GM18861 (cell line): ENCODE measurements at regions not wholly inside any gene's neighbourhood (a gene's known extent, or its start where the extent isn't known, plus 50 kb on each side); places are given as distances from the start of the nearest gene placed in this dataset.
"Not testable (repeated sequence)": the region's sequence is repeated elsewhere in the genome, so short reads cannot be mapped to it uniquely, and the experiment has no call there.

Source experiments
- ATAC-seq: cut with Tn5 transposase; IDR thresholded peaks from one replicate; pipeline ENCODE4 v1.9.1; 2021; ENCODE audit not compliant: unreplicated experiment

DNA sequence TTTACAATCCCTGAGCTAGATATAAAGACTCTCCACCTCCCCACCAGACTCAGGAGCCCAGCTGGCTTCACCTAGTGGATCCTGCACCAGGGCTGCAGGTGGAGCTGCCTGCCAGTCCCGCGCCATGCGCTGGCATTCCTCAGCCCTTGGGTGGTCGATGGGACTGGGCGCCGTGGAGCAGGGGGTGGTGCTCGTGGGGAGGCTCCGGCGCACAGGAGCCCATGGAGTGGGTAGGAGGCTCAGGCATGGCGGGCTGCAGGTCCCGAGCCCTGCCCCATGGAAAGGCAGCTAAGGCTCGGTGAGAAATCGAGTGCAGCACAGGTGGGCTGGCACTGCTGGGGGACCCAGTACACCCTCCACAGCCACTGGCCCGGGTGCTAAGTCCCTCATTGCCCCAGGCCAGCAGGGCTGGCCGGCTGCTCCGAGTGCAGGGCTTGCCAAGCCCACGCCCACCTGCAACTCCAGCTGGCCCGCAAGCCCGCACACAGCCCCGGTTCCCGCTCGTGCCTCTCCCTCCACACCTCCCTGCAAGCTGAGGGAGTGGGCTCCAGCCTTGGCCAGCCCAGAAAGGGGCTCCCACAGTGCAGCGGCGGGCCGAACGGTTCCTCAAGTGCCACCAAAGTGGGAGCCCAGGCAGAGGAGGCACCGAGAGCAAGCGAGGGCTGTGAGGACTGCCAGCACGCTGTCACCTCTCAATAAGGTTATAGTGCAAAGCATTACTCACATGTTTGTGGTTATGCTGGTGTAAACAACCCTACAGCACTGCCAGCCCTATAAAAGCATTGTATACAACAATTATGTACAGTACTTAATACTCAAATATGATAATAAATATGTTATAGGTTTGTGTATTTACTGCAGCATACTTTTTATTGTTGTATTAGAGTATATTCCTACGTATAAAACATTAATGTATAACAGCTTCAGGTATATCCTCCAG, 757.3 kb downstream of the SLC6A15 start:
- ATAC-seq = not testable (repeated sequence)

- not testable (repeated sequence) for ATAC-seq
Observed at GRCh38 chr12:84154439-84154990, 758.1 kb downstream of the SLC6A15 start.

GRCh38 chr12:84150201-84150600, 762.4 kb downstream of the SLC6A15 start:
- no peak for ATAC-seq

- no peak for ATAC-seq
Observed at GRCh38 chr12:84148335-84148734, 764.3 kb downstream of the SLC6A15 start.

DNA sequence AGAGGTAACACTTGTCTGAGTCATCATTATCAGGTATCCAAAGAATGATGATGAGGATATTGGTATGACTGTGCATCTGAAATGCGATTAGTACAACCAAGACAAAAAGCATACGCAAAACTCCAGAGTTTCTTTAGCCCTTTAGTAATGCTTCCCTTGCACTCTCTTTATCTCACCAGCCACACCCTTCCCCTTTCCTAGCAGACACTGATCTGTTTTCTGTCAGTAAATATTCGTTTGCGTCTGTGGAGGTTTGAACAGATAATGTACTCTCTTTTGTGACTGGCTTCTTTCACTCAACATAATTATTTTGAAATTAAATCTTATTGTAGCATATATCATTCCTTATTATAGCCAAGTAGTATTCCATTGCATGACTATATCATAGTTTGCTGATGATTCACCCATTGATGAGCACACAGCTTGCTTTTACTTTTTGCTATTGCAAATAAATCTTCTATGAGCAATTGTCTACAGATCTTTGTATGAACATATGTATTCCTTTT, 775.7 kb downstream of the SLC6A15 start:
- no peak for ATAC-seq

GRCh38 chr12:84135586-84136279, 776.9 kb downstream of the SLC6A15 start:
- no peak for ATAC-seq

DNA sequence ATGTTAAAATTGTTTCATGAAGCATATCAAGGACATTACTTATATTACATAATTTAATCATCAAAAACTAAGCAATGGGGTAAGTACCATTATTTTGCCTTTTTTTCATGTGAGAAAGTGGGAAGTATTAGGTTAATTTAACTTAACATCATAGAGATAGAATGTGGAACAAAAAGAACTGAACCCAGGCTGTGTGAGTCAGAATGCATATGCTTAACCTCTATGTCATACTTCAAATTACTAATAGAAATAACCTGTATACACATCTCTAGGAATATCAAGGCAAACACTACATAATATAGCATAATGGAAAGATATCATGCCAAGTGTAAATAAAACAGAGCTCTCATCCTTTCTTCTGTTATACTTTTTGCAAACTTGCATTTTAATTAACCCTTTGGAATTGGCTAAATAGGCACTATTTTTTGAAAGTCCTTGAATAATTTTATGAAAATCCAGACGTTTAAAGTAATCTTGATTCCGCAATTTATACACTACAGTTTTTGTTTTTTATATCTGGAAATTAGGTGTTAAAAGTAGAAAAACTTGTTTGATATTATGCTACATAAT, 777.7 kb downstream of the SLC6A15 start:
- no peak for ATAC-seq

GRCh38 chr12:84131076-84131475, 781.5 kb downstream of the SLC6A15 start:
- no peak for ATAC-seq

DNA sequence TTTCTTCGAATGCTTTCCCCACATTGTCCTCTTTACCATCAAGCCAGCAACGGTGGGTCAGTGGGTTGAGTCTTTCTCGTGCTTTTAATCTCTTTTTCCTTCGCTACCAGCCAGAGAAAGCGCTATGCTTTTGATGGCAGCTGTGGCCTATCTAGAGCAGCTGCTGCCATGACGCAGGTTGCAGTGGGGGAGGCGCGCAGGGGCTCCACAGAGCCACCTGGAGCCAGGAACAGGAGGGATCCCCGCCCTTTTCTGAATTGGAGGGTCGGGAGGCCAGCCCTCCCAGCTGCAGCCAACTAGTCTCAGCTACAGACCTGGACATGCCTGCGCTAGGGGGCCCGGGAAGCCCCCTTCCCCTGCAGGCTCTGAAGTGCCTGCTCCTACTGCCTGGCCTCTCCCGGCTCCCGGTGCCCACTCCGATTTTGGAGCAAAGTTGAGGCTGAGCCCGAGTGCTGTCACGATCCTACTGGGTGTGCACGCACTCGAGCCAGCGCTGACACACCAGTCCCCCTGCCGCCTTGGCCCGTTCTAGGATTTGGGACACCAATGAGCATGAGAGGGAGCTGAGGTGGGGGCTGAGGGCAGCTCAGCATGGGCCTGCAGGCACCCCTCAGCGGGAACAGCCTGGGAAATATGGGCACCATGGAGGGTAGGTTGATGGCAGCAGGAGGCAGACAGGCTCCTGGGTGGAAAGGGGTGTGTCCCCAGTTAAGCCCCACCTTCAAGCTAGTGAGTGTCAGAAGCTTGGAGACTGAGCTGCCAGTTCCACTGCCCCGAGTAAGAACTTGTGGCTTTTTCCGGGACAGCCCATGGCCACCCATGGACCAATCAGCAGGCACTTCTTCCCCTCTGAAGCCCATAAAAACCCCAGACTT, 784.2 kb downstream of the SLC6A15 start:
- ATAC-seq = no peak

DNA sequence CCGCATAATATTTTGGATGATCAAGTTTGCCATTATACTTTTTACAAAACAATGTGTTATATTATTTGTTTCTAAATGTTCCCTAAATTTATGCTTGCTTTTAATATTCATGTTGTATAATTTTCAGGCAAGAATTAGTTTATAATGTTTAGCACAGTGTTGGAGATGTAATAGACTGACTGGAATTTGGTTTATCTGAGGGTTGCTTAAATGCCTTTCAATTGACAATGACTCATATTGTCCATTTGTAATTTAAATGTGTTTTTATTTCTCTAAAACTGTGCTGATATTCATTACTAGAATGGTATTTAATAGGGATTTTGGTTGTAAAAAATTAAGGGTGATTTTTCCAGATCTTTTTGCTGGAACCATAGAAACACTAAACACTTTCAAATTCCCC, 788.4 kb downstream of the SLC6A15 start:
- no peak for ATAC-seq

DNA sequence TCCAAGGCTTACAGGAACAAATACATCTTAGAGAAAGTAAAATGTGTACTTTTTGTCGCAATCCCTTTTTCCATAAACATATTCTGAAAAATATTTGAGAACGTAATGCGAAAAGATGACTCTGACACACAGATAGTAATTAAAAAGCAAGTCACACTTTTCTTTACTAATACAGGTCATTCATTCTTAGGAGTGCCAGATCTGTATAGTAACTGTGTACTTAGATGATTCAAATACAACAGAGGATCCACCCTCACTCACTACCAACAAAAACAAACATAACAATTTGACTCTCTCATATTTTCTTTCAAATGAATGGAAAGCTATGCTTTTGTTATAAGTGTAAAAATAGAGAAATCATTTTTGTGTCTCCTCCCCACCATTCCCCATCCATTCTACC, 795.4 kb downstream of the SLC6A15 start:
- no peak for ATAC-seq

- ATAC-seq = no peak
Observed at GRCh38 chr12:84113666-84114065, 798.9 kb downstream of the SLC6A15 start.

DNA sequence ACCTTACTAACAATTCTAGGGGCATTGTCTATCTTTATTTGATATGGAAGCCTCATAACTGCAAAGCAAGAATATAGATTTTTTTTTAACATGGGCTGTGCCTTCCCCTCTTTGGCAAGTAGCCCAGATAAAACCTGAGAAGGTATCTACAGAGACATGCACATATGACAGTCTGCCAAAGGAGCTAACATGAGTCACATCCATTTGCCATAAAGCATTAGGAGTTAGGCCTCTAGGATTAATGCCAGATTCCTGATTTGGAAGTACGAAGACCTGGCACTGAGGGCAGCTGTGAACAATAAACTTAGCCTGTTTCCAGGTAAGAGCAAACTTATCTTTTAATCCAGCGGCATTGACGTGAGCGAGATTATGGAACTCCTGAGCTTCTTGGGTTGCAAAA, 808.7 kb downstream of the SLC6A15 start:
- not testable (repeated sequence) for ATAC-seq

DNA sequence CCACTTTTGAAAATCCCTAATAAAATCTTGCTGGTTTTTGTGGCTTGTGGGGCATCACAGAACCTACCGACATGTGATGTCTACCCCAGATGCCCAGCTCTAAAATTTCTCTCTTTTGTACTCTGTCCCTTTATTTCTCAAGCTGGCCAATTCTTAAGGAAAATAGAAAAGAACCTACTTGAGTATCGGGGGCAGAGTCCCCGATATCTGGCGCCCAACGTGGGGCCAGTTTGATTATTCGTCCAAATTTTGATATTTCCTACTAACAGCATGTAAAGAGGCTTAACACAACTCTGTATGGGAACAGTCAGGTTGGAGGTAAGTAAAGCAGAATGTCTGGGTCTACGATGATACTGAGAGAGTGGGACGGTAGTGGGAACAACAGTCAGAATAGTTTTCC, 810.6 kb downstream of the SLC6A15 start:
- not testable (repeated sequence) for ATAC-seq

GRCh38 chr12:84099591-84099990, 813.0 kb downstream of the SLC6A15 start:
- ATAC-seq = not testable (repeated sequence)

DNA sequence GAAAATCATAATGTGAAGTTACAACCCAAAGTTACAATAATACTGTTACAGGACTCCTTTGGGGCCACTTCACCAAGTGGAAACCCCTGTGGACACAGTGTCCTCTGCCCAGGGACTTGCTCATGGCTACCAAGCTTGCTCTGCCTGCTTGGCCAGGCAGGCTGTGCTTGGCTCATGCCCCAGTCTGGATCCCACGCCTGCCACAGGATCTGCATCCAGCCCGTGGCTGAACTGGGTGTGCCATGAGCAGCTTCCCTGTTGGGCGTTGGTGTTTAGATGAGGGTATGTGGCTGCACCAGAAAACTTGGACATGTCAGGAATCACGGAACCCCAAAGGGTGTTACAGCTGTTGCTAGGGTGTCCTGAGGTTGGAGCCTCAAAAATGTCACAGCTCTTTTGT, 820.9 kb downstream of the SLC6A15 start:
- no peak for ATAC-seq

DNA sequence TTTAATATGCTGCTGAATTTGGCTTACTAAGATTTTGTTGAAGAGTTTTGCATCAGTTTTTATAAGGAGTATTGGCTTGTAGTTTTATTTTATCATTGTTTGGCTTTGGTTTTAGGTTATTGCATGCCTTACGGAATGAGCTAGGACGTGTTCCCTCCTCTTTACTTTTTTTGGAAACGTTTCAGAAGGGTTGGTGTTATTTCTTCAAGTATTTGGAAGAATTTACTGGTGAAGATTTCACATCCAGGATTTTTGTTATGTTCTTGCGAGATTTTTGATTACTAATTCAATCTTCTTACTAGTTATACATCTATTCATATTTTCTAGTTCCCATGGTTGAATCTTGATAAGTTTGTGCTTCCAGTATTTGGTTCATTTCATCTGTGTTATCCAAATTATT, 823.2 kb downstream of the SLC6A15 start:
- ATAC-seq = no peak

DNA sequence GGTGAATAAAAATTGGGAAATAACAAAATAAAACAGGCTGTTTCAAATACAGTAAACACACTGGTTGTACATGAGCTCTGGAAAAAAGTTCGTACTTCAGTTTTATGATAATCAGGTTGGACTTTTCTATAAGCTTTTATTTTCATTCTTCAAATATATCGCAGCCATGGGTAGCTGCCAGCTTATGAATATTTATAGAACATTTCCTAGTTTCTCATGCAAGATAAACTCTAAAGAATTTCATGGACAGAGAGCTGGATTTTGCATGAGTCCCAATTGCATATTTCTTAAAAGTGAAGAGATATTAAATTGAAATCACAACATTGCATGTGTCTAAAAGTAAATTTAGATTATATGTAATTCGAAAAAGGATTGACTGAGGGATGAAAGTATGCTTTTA, 827.6 kb downstream of the SLC6A15 start:
- no peak for ATAC-seq

GRCh38 chr12:84079626-84080025, 833.0 kb downstream of the SLC6A15 start:
- no peak for ATAC-seq

DNA sequence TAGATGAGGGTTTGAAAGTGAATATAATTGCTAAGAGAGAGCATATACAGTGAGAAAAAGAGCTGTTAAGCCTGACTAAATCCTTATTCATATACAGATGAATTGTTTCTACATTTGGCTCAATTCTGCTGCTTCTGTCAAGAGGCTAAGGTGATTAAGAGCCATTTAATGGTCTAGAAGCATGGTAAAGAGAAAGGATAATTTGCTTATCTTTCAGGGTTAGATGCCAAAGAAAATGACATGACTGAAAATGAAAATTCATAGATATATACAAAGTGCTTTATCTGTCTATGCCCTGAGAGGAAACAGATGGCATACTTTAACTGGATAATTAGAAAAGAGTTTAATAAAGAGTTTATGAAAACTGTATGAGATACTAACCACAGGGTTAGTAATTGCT, 834.9 kb downstream of the SLC6A15 start:
- no peak for ATAC-seq
